ENCODE measurements at regions not wholly inside any gene's neighbourhood (a gene's known extent, or its start where the extent isn't known, plus 50 kb on each side); places are given as distances from the start of the nearest gene placed in this dataset.

GRCh38 chr3:117553461-117553860 is 843.9 kb downstream of the TUSC7 start:
- H4K20me1 ChIP-seq (ENCODE audit: insufficient read depth, low read length) = no peaks in the 10 kb centered on the region
- H3K27me3 ChIP-seq (replicated peaks; ENCODE audit: insufficient read depth, low read length) = no peaks in the 10 kb centered on the region
- no peak overlapping the region for H3K27ac ChIP-seq (ENCODE audit: low read length)
- H3K9me2 ChIP-seq (replicated peaks; ENCODE audit: insufficient read depth, low read length) = no peaks in the 10 kb centered on the region
- H3K4me3 ChIP-seq (ENCODE audit: low read length) = no peak overlapping the region
- H3K4me2 ChIP-seq (ENCODE audit: low read depth, low read length) = no peak overlapping the region
- H3K9me3 ChIP-seq (replicated peaks; ENCODE audit: insufficient read depth, low read length) = no peaks in the 10 kb centered on the region
- H3F3A ChIP-seq (ENCODE audit: insufficient read depth, low read length) = no peaks in the 10 kb centered on the region
- no peak overlapping the region for H3K9ac ChIP-seq (ENCODE audit: low read length)
- peaks cover 16% of the 10 kb centered on the region for H3K4me1 ChIP-seq (ENCODE audit: low read length)
- no peak overlapping the region for H2AFZ ChIP-seq (ENCODE audit: low read length)
- DNase-seq = peak; percentile 23
- TF ChIP-seq CTCF (IDR thresholded peaks at IDR 0.05; ENCODE audit: low read length) = no peak
- H3K79me2 ChIP-seq (ENCODE audit: low read length) = no peaks in the 10 kb centered on the region
- H3K36me3 ChIP-seq (replicated peaks; ENCODE audit: insufficient read depth, low read length) = no peaks in the 10 kb centered on the region

GRCh38 chr3:117556646-117557407 is 847.2 kb downstream of the TUSC7 start:
- no peaks in the 10 kb centered on the region for H3K79me2 ChIP-seq (ENCODE audit: low read length)
- no peak overlapping the region for H3K9ac ChIP-seq (ENCODE audit: low read length)
- TF ChIP-seq EZH2phosphoT487 (IDR thresholded peaks at IDR 0.05; ENCODE audit: low read length) (no peak), EZH2 (optimal IDR thresholded peaks at IDR 0.05; ENCODE audit: low read depth, low read length) (no peak)

GRCh38 chr3:117557464-117558090 is 848.0 kb downstream of the TUSC7 start:
- no peaks in the 10 kb centered on the region for H3K36me3 ChIP-seq (replicated peaks; ENCODE audit: insufficient read depth, low read length)

More at GRCh38 chr3:117556646-117557407, 847.2 kb downstream of the TUSC7 start:
- Histone ChIP-seq H3K27ac (ENCODE audit: low read length) (no peak overlapping the region), H3K4me2 (ENCODE audit: low read depth, low read length) (no peak overlapping the region), H3K4me3 (ENCODE audit: low read length) (no peak overlapping the region), H3K36me3 (replicated peaks; ENCODE audit: insufficient read depth, low read length) (no peaks in the 10 kb centered on the region), H3K27me3 (replicated peaks; ENCODE audit: insufficient read depth, low read length) (no peaks in the 10 kb centered on the region), H3F3A (ENCODE audit: insufficient read depth, low read length) (no peaks in the 10 kb centered on the region), H3K9me2 (replicated peaks; ENCODE audit: insufficient read depth, low read length) (no peaks in the 10 kb centered on the region), H4K20me1 (ENCODE audit: insufficient read depth, low read length) (no peaks in the 10 kb centered on the region), H3K4me1 (ENCODE audit: low read length) (peaks cover 16% of the 10 kb centered on the region), H3K9me3 (replicated peaks; ENCODE audit: insufficient read depth, low read length) (no peaks in the 10 kb centered on the region), H2AFZ (ENCODE audit: low read length) (no peak overlapping the region)
- no peak for DNase-seq

More at GRCh38 chr3:117557464-117558090, 848.0 kb downstream of the TUSC7 start:
- Histone ChIP-seq H3K27ac (ENCODE audit: low read length) (no peak overlapping the region), H3K4me3 (ENCODE audit: low read length) (no peak overlapping the region), H2AFZ (ENCODE audit: low read length) (no peak overlapping the region), H3K9ac (ENCODE audit: low read length) (no peak overlapping the region), H3K9me3 (replicated peaks; ENCODE audit: insufficient read depth, low read length) (no peaks in the 10 kb centered on the region), H3K4me1 (ENCODE audit: low read length) (peaks cover 16% of the 10 kb centered on the region), H3F3A (ENCODE audit: insufficient read depth, low read length) (no peaks in the 10 kb centered on the region), H3K9me2 (replicated peaks; ENCODE audit: insufficient read depth, low read length) (no peaks in the 10 kb centered on the region), H3K27me3 (replicated peaks; ENCODE audit: insufficient read depth, low read length) (no peaks in the 10 kb centered on the region), H3K79me2 (ENCODE audit: low read length) (no peaks in the 10 kb centered on the region), H3K4me2 (ENCODE audit: low read depth, low read length) (no peak overlapping the region), H4K20me1 (ENCODE audit: insufficient read depth, low read length) (no peaks in the 10 kb centered on the region)
- no peak for DNase-seq
- TF ChIP-seq EZH2phosphoT487 (IDR thresholded peaks at IDR 0.05; ENCODE audit: low read length) (no peak), EZH2 (optimal IDR thresholded peaks at IDR 0.05; ENCODE audit: low read depth, low read length) (no peak), CTCF (IDR thresholded peaks at IDR 0.05; ENCODE audit: low read length) (no peak)

All from MM.1S (cell line).